SH-SY5Y (cell line): ENCODE measurements at regions not wholly inside any gene's neighbourhood (a gene's known extent, or its start where the extent isn't known, plus 50 kb on each side); places are given as distances from the start of the nearest gene placed in this dataset.

Experiments used
- GATA2 ChIP-seq: IDR thresholded peaks from 2 replicates; pipeline ENCODE4 v1.6.1; 2011; ENCODE audit warnings: mild to moderate bottlenecking, low read depth, low read length
- GATA3 ChIP-seq: IDR thresholded peaks from 2 replicates; pipeline ENCODE4 v1.6.1; 2011; ENCODE audit warnings: low read depth, mild to moderate bottlenecking, low read length, moderate library complexity

- no peak for TF ChIP-seq GATA2
- no peak for TF ChIP-seq GATA3
Measured at GRCh38 chr3:25887907-25888306, 98.0 kb downstream of the OXSM start.
